Esophagus squamous epithelium (tissue), 4 donors: ENCODE measurements at regions not wholly inside any gene's neighbourhood (a gene's known extent, or its start where the extent isn't known, plus 50 kb on each side); places are given as distances from the start of the nearest gene placed in this dataset.

Experiments
- POLR2A ChIP-seq, 4 donors: fragments of 450-650 bp; IDR thresholded peaks; one replicate each; pipeline ENCODE4 v1.6.1; 2017; ENCODE audit warnings: antibody characterized with exemption in 4 of 4, mild to moderate bottlenecking in 4 of 4, moderate library complexity in 3 of 4
- TF ChIP-seq, protein P1 (sequence below), 6 experiments: fragments of 450-650 bp in 4 of 6; fragments of 200-600 bp in 2 of 6; sonication (generic) in 2 of 6; IDR thresholded peaks; one replicate each; pipeline ENCODE4 v1.5.1; 2016 to 2019; ENCODE audit warnings: antibody characterized with exemption in 6 of 6, mild to moderate bottlenecking in 4 of 6, moderate library complexity in 4 of 6

- TF ChIP-seq, protein P1, sequence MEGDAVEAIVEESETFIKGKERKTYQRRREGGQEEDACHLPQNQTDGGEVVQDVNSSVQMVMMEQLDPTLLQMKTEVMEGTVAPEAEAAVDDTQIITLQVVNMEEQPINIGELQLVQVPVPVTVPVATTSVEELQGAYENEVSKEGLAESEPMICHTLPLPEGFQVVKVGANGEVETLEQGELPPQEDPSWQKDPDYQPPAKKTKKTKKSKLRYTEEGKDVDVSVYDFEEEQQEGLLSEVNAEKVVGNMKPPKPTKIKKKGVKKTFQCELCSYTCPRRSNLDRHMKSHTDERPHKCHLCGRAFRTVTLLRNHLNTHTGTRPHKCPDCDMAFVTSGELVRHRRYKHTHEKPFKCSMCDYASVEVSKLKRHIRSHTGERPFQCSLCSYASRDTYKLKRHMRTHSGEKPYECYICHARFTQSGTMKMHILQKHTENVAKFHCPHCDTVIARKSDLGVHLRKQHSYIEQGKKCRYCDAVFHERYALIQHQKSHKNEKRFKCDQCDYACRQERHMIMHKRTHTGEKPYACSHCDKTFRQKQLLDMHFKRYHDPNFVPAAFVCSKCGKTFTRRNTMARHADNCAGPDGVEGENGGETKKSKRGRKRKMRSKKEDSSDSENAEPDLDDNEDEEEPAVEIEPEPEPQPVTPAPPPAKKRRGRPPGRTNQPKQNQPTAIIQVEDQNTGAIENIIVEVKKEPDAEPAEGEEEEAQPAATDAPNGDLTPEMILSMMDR (IDR thresholded peaks at IDR 0.05): no peak
- TF ChIP-seq POLR2A (IDR thresholded peaks at IDR 0.05): no peak
Observed at GRCh38 chr15:66878761-66879160, 176.7 kb downstream of the SMAD6 start.
